ENCODE measurements at regions not wholly inside any gene's neighbourhood (a gene's known extent, or its start where the extent isn't known, plus 50 kb on each side); places are given as distances from the start of the nearest gene placed in this dataset.

DNA sequence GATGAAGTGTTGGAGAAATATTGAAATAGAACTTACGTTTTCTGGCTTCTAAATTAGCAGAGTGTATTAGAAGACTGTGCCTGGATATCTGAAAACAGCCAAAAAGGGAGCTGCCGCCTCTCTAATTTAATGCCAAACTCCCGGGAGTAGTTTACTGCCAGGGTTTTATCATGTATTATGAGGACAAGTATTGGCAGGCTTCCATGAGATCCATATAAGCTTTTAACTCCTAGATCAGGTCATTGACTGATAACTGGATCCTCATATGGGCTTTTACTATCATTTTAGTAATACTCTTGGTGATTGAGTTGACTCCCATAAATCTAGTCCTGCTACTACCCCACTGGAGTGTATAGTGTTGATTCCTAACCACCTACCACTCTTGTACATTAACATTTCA lies 178.4 kb upstream of the CXADR start:
- TF ChIP-seq POLR2AphosphoS5 (IDR thresholded peaks at IDR 0.05; ENCODE audit: low read depth, low read length) (no peak), POLR2A (IDR thresholded peaks at IDR 0.05; ENCODE audit: low read depth, low read length) (no peak), TAF1 (IDR thresholded peaks at IDR 0.05; ENCODE audit: low read depth, low read length) (no peak), PAX5 (IDR thresholded peaks at IDR 0.05; ENCODE audit: insufficient read depth, low read length, severe bottlenecking) (no peak), SPI1 (IDR thresholded peaks at IDR 0.05; ENCODE audit: low read depth, low read length) (no peak), POU2F2 (IDR thresholded peaks at IDR 0.05; ENCODE audit: low read depth, low read length) (no peak)
- no peak for FAIRE-seq
- DNase-seq (ENCODE audit: insufficient read length, low spot score): no peak

DNA sequence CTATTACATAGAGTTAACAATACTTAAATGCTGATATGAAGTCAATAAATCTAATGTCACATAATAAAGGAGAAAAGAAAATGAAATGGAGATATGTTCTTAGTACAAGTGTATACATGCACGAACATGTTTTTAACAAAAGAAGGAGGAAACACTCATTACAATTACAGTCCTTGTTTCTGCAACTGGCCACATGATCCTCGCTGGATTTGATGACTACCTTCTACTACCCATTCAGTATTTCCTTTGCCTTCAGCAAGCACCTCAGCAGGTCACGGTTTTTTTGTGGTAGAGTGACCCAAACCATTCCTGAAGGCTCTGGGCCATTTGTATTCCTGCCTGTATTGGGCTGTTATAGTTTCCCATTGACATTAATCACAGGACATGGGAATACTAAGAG lies 172.8 kb upstream of the CXADR start:
- no peak for DNase-seq (ENCODE audit: insufficient read length, low spot score)
- FAIRE-seq: no peak
- TF ChIP-seq POLR2A (IDR thresholded peaks at IDR 0.05; ENCODE audit: low read depth, low read length) (no peak), SPI1 (IDR thresholded peaks at IDR 0.05; ENCODE audit: low read depth, low read length) (no peak), POU2F2 (IDR thresholded peaks at IDR 0.05; ENCODE audit: low read depth, low read length) (no peak), TAF1 (IDR thresholded peaks at IDR 0.05; ENCODE audit: low read depth, low read length) (no peak), PAX5 (IDR thresholded peaks at IDR 0.05; ENCODE audit: insufficient read depth, low read length, severe bottlenecking) (no peak), POLR2AphosphoS5 (IDR thresholded peaks at IDR 0.05; ENCODE audit: low read depth, low read length) (no peak)

- FAIRE-seq (no peak), DNase-seq (ENCODE audit: insufficient read length, low spot score) (no peak)
- TF ChIP-seq SPI1 (IDR thresholded peaks at IDR 0.05; ENCODE audit: low read depth, low read length) (no peak), POLR2AphosphoS5 (IDR thresholded peaks at IDR 0.05; ENCODE audit: low read depth, low read length) (no peak), POLR2A (IDR thresholded peaks at IDR 0.05; ENCODE audit: low read depth, low read length) (no peak), POU2F2 (IDR thresholded peaks at IDR 0.05; ENCODE audit: low read depth, low read length) (no peak), PAX5 (IDR thresholded peaks at IDR 0.05; ENCODE audit: insufficient read depth, low read length, severe bottlenecking) (no peak), TAF1 (IDR thresholded peaks at IDR 0.05; ENCODE audit: low read depth, low read length) (no peak)
These were observed 169.8 kb upstream of the CXADR start for GRCh38 chr21:17343055-17343454.

- no peak for TF ChIP-seq POLR2A (IDR thresholded peaks at IDR 0.05; ENCODE audit: low read depth, low read length)
- TF ChIP-seq SPI1 (IDR thresholded peaks at IDR 0.05; ENCODE audit: low read depth, low read length): no peak
- TF ChIP-seq POU2F2 (IDR thresholded peaks at IDR 0.05; ENCODE audit: low read depth, low read length): no peak
- no peak for TF ChIP-seq PAX5 (IDR thresholded peaks at IDR 0.05; ENCODE audit: insufficient read depth, low read length, severe bottlenecking)
- no peak for TF ChIP-seq POLR2AphosphoS5 (IDR thresholded peaks at IDR 0.05; ENCODE audit: low read depth, low read length)
- no peak for TF ChIP-seq TAF1 (IDR thresholded peaks at IDR 0.05; ENCODE audit: low read depth, low read length)
- FAIRE-seq (no peak), DNase-seq (ENCODE audit: insufficient read length, low spot score) (no peak)
These were observed 164.5 kb upstream of the CXADR start for GRCh38 chr21:17348357-17348756.

DNA sequence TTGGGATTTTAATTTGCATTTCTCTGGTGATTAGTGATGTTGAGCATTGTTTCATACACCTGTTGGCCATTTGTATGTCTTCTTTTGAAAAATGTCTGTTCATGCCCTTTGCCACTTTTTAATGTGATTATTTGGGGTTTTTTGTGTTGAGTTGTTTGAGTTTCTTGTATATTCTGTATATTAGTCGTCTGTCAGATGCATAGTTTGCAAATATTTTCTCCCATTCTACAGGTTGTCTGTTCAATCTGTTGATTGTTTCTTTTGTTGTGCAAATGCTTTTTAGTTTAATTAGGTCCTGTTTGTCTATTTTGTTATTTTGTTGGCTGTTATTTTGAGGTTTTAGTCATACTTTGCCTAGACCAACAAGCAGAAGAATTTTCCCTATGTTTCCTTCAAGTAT lies 164.0 kb upstream of the CXADR start:
- no peak for TF ChIP-seq PAX5 (IDR thresholded peaks at IDR 0.05; ENCODE audit: insufficient read depth, low read length, severe bottlenecking)
- TF ChIP-seq TAF1 (IDR thresholded peaks at IDR 0.05; ENCODE audit: low read depth, low read length): no peak
- TF ChIP-seq SPI1 (IDR thresholded peaks at IDR 0.05; ENCODE audit: low read depth, low read length): no peak
- TF ChIP-seq POLR2AphosphoS5 (IDR thresholded peaks at IDR 0.05; ENCODE audit: low read depth, low read length): no peak
- TF ChIP-seq POLR2A (IDR thresholded peaks at IDR 0.05; ENCODE audit: low read depth, low read length): no peak
- no peak for TF ChIP-seq POU2F2 (IDR thresholded peaks at IDR 0.05; ENCODE audit: low read depth, low read length)
- FAIRE-seq (no peak), DNase-seq (ENCODE audit: insufficient read length, low spot score) (no peak)

GRCh38 chr21:17351766-17352165 lies 161.1 kb upstream of the CXADR start:
- DNase-seq (ENCODE audit: insufficient read length, low spot score) (no peak), FAIRE-seq (no peak)
- TF ChIP-seq TAF1 (IDR thresholded peaks at IDR 0.05; ENCODE audit: low read depth, low read length) (no peak), PAX5 (IDR thresholded peaks at IDR 0.05; ENCODE audit: insufficient read depth, low read length, severe bottlenecking) (no peak)

DNA sequence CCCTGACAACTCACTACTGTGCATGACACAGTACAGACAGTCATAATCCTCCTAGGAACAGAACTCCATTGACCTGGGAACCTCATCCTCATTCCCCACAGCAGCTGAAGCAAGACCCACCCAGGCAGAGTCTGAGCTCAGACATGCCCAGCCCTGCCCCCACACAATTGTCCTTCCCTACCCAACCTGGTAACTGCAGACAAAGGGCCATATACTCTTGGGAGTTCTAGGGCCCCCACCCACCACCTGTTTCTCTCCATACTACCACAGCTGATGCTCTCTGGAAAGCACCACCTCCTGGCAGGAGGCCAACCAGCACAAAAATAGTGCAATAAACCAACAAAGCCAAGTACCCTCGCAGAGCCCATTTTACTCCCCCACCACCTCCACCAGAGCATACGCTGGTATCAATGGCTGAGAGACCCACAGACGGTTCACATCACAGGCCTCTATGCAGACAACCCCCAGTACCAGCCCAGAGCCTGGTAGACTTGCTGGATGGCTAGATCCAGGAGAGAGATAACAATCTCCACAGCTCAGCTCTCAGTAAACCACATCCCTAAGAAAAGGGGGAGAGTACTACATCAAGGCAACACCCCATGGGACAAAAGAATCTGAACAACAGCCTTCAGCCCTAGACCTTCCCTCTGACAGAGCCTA lies 159.7 kb upstream of the CXADR start:
- DNase-seq (ENCODE audit: insufficient read length, low spot score): no peak
- TF ChIP-seq POLR2AphosphoS5 (IDR thresholded peaks at IDR 0.05; ENCODE audit: low read depth, low read length): no peak
- no peak for TF ChIP-seq TAF1 (IDR thresholded peaks at IDR 0.05; ENCODE audit: low read depth, low read length)
- no peak for TF ChIP-seq SPI1 (IDR thresholded peaks at IDR 0.05; ENCODE audit: low read depth, low read length)
- TF ChIP-seq PAX5 (IDR thresholded peaks at IDR 0.05; ENCODE audit: insufficient read depth, low read length, severe bottlenecking): no peak
- no peak for TF ChIP-seq POU2F2 (IDR thresholded peaks at IDR 0.05; ENCODE audit: low read depth, low read length)
- no peak for TF ChIP-seq POLR2A (IDR thresholded peaks at IDR 0.05; ENCODE audit: low read depth, low read length)
- FAIRE-seq: no peak

GRCh38 chr21:17359781-17360180 lies 153.1 kb upstream of the CXADR start:
- TF ChIP-seq POU2F2 (IDR thresholded peaks at IDR 0.05; ENCODE audit: low read depth, low read length) (no peak), POLR2AphosphoS5 (IDR thresholded peaks at IDR 0.05; ENCODE audit: low read depth, low read length) (no peak), PAX5 (IDR thresholded peaks at IDR 0.05; ENCODE audit: insufficient read depth, low read length, severe bottlenecking) (no peak), POLR2A (IDR thresholded peaks at IDR 0.05; ENCODE audit: low read depth, low read length) (no peak), TAF1 (IDR thresholded peaks at IDR 0.05; ENCODE audit: low read depth, low read length) (no peak), SPI1 (IDR thresholded peaks at IDR 0.05; ENCODE audit: low read depth, low read length) (no peak)
- no peak for FAIRE-seq
- DNase-seq (ENCODE audit: insufficient read length, low spot score): no peak

DNA sequence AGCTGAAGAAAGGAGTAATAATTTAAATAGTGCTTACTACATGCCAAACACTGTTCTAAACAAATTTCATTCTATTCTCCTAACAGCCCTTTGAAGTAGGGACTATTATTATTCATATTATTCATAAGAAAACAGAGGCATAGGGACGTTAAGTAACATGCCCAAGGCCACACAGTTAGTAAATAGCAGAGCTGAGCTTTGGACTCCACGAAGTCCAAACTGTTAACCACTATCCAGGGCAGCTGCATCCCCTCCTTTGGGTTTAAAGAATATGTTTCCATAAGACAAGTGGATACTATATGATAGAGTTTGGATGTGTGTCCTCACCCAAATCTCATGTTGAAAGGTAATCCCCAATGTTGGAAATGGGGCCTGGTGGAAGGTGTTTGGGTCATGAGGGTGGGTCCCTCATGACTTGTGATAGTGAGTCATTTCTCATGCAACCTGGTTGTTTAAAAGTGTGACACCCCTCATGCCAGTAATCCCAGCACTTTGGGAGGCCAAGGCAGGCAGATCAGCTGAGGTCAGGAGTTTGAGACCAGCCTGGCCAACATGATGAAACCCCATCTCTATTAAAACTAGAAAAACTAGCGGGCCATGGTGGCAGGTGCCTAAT lies 144.0 kb upstream of the CXADR start:
- DNase-seq (ENCODE audit: insufficient read length, low spot score) (no peak), FAIRE-seq (no peak)
- TF ChIP-seq POU2F2 (IDR thresholded peaks at IDR 0.05; ENCODE audit: low read depth, low read length) (no peak), POLR2AphosphoS5 (IDR thresholded peaks at IDR 0.05; ENCODE audit: low read depth, low read length) (no peak), PAX5 (IDR thresholded peaks at IDR 0.05; ENCODE audit: insufficient read depth, low read length, severe bottlenecking) (no peak), POLR2A (IDR thresholded peaks at IDR 0.05; ENCODE audit: low read depth, low read length) (no peak), SPI1 (IDR thresholded peaks at IDR 0.05; ENCODE audit: low read depth, low read length) (no peak), TAF1 (IDR thresholded peaks at IDR 0.05; ENCODE audit: low read depth, low read length) (no peak)
